ENCODE measurements at regions not wholly inside any gene's neighbourhood (a gene's known extent, or its start where the extent isn't known, plus 50 kb on each side); places are given as distances from the start of the nearest gene placed in this dataset.

DNA sequence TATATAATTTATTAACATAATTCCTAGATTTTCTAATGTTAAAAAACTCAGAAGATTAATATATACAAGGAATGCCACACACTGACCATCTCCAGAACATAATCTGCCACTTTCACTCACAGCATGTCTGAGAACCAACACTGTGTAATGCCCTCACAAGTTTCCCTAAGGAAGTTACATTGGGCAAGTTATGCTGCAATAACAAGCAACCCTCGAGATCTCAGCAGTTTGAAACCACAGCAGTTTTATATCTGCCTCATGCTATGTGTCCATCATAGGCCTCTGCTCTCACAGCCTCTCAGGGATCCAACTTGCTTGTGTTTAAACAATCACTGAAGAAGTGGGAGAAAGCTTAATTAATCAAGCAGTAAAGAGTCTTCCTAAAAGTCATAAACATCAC, 250.0 kb upstream of the SLC7A11 start:
- H3K4me2 ChIP-seq (ENCODE audit: low read length): no peak overlapping the region
- H3K4me3 ChIP-seq (ENCODE audit: low read length): no peak overlapping the region
- H3K27me3 ChIP-seq (ENCODE audit: control insufficient read depth, low read length): no peaks in the 10 kb centered on the region
- TF ChIP-seq, protein P1, sequence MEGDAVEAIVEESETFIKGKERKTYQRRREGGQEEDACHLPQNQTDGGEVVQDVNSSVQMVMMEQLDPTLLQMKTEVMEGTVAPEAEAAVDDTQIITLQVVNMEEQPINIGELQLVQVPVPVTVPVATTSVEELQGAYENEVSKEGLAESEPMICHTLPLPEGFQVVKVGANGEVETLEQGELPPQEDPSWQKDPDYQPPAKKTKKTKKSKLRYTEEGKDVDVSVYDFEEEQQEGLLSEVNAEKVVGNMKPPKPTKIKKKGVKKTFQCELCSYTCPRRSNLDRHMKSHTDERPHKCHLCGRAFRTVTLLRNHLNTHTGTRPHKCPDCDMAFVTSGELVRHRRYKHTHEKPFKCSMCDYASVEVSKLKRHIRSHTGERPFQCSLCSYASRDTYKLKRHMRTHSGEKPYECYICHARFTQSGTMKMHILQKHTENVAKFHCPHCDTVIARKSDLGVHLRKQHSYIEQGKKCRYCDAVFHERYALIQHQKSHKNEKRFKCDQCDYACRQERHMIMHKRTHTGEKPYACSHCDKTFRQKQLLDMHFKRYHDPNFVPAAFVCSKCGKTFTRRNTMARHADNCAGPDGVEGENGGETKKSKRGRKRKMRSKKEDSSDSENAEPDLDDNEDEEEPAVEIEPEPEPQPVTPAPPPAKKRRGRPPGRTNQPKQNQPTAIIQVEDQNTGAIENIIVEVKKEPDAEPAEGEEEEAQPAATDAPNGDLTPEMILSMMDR (IDR thresholded peaks at IDR 0.05; ENCODE audit: low read depth, low read length, poor library complexity, severe bottlenecking): no peak
- no peak for TF ChIP-seq EZH2phosphoT487 (IDR thresholded peaks at IDR 0.05; ENCODE audit: borderline replicate concordance, low read length)
- H3K9me3 ChIP-seq (ENCODE audit: control insufficient read depth, insufficient read depth, low read length): no peaks in the 10 kb centered on the region
- H4K20me1 ChIP-seq (ENCODE audit: control insufficient read depth, insufficient read depth, low read depth, low read length): no peaks in the 10 kb centered on the region
- H3K9me2 ChIP-seq (replicated peaks; ENCODE audit: control insufficient read depth, low read length): no peaks in the 10 kb centered on the region
- H3K79me2 ChIP-seq (ENCODE audit: control insufficient read depth, low read length): no peaks in the 10 kb centered on the region
- H3K27ac ChIP-seq (ENCODE audit: low read depth, low read length): no peak overlapping the region
- no peaks in the 10 kb centered on the region for H3F3A ChIP-seq (ENCODE audit: control insufficient read depth, insufficient read depth)
- H3K4me1 ChIP-seq (ENCODE audit: control insufficient read depth, low read length): peaks cover 13% of the 10 kb centered on the region
- no peaks in the 10 kb centered on the region for H3K36me3 ChIP-seq (ENCODE audit: control insufficient read depth, low read length)

DNA sequence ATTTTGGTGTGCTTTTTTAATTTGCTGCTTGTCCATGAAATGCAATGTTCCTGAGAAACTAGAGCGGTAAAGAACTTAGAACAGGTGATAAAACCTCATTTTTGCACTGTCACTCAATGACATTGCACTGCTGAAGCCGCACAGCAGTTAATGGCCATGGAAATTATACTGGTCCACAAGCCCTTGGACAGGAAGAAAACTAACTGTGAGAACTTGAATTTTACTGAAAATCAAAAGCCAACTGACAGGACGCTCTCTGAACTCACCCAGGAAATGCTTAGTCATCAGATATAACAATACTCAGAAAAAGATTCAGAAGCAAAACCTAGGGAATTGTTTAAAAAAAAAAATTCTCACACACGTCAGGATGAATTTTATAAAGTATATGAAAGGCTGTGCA, 246.4 kb upstream of the SLC7A11 start:
- Histone ChIP-seq H3K27ac (ENCODE audit: low read depth, low read length) (no peak overlapping the region), H3K9me2 (replicated peaks; ENCODE audit: control insufficient read depth, low read length) (no peaks in the 10 kb centered on the region), H3K27me3 (ENCODE audit: control insufficient read depth, low read length) (no peaks in the 10 kb centered on the region), H3K9me3 (ENCODE audit: control insufficient read depth, insufficient read depth, low read length) (no peaks in the 10 kb centered on the region), H3F3A (ENCODE audit: control insufficient read depth, insufficient read depth) (no peaks in the 10 kb centered on the region), H3K36me3 (ENCODE audit: control insufficient read depth, low read length) (no peaks in the 10 kb centered on the region), H3K79me2 (ENCODE audit: control insufficient read depth, low read length) (no peaks in the 10 kb centered on the region), H3K4me2 (ENCODE audit: low read length) (no peak overlapping the region), H3K4me3 (ENCODE audit: low read length) (no peak overlapping the region), H4K20me1 (ENCODE audit: control insufficient read depth, insufficient read depth, low read depth, low read length) (no peaks in the 10 kb centered on the region), H3K4me1 (ENCODE audit: control insufficient read depth, low read length) (peaks cover 4% of the 10 kb centered on the region)
- TF ChIP-seq, protein P1 (IDR thresholded peaks at IDR 0.05; ENCODE audit: low read depth, low read length, poor library complexity, severe bottlenecking): no peak
- no peak for TF ChIP-seq EZH2phosphoT487 (IDR thresholded peaks at IDR 0.05; ENCODE audit: borderline replicate concordance, low read length)

DNA sequence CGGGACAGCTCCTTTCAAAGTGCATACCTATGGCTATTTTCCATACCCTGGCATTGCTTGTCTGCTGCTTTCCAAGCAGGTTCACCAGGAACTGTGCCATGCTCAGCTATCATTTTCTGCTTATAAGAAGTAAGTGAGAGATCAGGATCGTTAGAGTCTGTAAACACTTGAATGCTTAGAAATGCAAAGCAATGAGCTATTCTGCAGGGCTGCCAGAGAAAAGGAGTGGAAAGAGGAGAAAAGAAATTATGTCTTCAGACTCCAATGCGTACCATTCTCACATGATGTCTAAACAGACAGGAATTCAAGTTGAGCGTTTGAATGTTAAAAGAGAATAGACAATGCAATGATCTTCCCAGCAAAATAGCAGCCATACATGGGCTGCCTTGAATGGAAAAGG, 245.5 kb upstream of the SLC7A11 start:
- H3K36me3 ChIP-seq (ENCODE audit: control insufficient read depth, low read length): no peaks in the 10 kb centered on the region
- no peaks in the 10 kb centered on the region for H3K9me3 ChIP-seq (ENCODE audit: control insufficient read depth, insufficient read depth, low read length)
- H3K9me2 ChIP-seq (replicated peaks; ENCODE audit: control insufficient read depth, low read length): no peaks in the 10 kb centered on the region
- no peaks in the 10 kb centered on the region for H3K79me2 ChIP-seq (ENCODE audit: control insufficient read depth, low read length)
- TF ChIP-seq EZH2phosphoT487 (IDR thresholded peaks at IDR 0.05; ENCODE audit: borderline replicate concordance, low read length): no peak
- TF ChIP-seq, protein P1 (IDR thresholded peaks at IDR 0.05; ENCODE audit: low read depth, low read length, poor library complexity, severe bottlenecking): no peak
- H3K4me3 ChIP-seq (ENCODE audit: low read length): no peak overlapping the region
- H3K4me1 ChIP-seq (ENCODE audit: control insufficient read depth, low read length): no peaks in the 10 kb centered on the region
- H3K4me2 ChIP-seq (ENCODE audit: low read length): no peak overlapping the region
- no peaks in the 10 kb centered on the region for H3F3A ChIP-seq (ENCODE audit: control insufficient read depth, insufficient read depth)
- no peaks in the 10 kb centered on the region for H4K20me1 ChIP-seq (ENCODE audit: control insufficient read depth, insufficient read depth, low read depth, low read length)
- no peaks in the 10 kb centered on the region for H3K27me3 ChIP-seq (ENCODE audit: control insufficient read depth, low read length)
- no peak overlapping the region for H3K27ac ChIP-seq (ENCODE audit: low read depth, low read length)

DNA sequence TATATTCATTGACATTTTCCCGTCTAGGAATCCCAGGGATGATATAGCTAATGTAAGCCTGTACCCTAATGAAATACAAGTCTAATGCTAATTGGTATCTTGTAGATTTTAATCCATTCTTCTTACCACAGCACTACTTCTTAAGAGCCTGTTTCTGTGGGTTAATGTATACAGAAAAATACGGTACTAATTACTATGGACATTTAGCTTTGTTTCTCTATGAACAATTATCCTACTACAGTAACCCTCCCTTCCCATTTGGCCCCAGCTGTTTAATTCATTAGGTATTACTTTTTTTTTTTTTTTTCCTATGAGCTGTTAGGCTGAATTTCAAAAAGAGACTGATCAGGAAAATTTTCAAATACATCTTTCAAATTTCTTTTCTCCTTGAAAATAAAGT, 245.1 kb upstream of the SLC7A11 start:
- no peaks in the 10 kb centered on the region for H3F3A ChIP-seq (ENCODE audit: control insufficient read depth, insufficient read depth)
- H3K27me3 ChIP-seq (ENCODE audit: control insufficient read depth, low read length): no peaks in the 10 kb centered on the region
- no peaks in the 10 kb centered on the region for H3K36me3 ChIP-seq (ENCODE audit: control insufficient read depth, low read length)
- no peaks in the 10 kb centered on the region for H3K79me2 ChIP-seq (ENCODE audit: control insufficient read depth, low read length)
- H4K20me1 ChIP-seq (ENCODE audit: control insufficient read depth, insufficient read depth, low read depth, low read length): no peaks in the 10 kb centered on the region
- no peaks in the 10 kb centered on the region for H3K4me1 ChIP-seq (ENCODE audit: control insufficient read depth, low read length)
- no peak overlapping the region for H3K4me2 ChIP-seq (ENCODE audit: low read length)
- no peak overlapping the region for H3K4me3 ChIP-seq (ENCODE audit: low read length)
- TF ChIP-seq, protein P1 (IDR thresholded peaks at IDR 0.05; ENCODE audit: low read depth, low read length, poor library complexity, severe bottlenecking): no peak
- no peak for TF ChIP-seq EZH2phosphoT487 (IDR thresholded peaks at IDR 0.05; ENCODE audit: borderline replicate concordance, low read length)
- H3K27ac ChIP-seq (ENCODE audit: low read depth, low read length): no peak overlapping the region
- H3K9me3 ChIP-seq (ENCODE audit: control insufficient read depth, insufficient read depth, low read length): no peaks in the 10 kb centered on the region
- no peaks in the 10 kb centered on the region for H3K9me2 ChIP-seq (replicated peaks; ENCODE audit: control insufficient read depth, low read length)

Data from DOHH2 (cell line).